ENCODE measurements at regions not wholly inside any gene's neighbourhood (a gene's known extent, or its start where the extent isn't known, plus 50 kb on each side); places are given as distances from the start of the nearest gene placed in this dataset.

DNA sequence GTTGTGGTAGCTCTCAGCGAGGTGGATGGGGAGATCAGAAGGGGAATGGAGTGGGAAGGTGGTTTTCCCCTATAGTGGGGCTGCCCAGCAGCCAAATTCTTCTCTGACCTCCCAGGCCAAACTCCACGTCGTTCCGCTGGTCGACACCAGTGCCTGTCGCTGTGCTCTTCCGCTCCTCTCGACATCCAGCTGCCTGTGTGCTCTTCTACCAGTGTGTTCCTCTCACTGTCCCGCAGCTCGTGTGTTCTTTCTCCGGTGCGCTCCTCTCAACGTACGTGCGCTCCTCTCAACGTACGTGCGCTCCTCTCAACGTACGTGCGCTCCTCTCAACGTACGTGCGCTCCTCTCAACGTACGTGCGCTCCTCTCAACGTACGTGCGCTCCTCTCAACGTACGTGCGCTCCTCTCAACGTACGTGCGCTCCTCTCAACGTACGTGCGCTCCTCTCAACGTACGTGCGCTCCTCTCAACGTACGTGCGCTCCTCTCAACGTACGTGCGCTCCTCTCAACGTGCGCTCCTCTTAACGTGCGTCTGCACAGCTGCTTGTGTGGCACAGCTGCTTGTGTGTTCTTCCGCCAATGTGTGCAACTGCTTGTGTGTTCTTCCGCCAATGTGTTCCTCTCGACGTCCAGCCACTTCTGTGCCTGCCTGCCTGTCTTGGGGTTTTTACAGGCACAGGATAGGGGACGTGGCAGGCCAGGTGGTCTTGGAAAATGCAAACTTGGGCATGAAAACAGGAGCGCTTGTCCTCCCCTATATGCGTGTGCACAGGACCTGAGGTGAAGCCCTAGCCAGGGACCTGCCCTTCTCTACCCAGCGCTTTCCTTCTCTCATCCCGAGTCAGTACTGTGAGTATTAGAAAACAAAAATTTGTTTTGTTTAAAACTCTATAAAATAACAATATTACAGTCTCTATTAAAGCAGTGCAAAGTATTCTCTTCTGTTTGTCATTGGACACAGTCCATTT lies 991.1 kb downstream of the GBE1 start:
- TF ChIP-seq, protein P1, sequence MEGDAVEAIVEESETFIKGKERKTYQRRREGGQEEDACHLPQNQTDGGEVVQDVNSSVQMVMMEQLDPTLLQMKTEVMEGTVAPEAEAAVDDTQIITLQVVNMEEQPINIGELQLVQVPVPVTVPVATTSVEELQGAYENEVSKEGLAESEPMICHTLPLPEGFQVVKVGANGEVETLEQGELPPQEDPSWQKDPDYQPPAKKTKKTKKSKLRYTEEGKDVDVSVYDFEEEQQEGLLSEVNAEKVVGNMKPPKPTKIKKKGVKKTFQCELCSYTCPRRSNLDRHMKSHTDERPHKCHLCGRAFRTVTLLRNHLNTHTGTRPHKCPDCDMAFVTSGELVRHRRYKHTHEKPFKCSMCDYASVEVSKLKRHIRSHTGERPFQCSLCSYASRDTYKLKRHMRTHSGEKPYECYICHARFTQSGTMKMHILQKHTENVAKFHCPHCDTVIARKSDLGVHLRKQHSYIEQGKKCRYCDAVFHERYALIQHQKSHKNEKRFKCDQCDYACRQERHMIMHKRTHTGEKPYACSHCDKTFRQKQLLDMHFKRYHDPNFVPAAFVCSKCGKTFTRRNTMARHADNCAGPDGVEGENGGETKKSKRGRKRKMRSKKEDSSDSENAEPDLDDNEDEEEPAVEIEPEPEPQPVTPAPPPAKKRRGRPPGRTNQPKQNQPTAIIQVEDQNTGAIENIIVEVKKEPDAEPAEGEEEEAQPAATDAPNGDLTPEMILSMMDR (IDR thresholded peaks at IDR 0.05) = no peak
- no peak for TF ChIP-seq POLR2A (IDR thresholded peaks at IDR 0.05)

All from testis (tissue), 2 donors.